Transverse colon (tissue), 4 donors: ENCODE measurements at regions not wholly inside any gene's neighbourhood (a gene's known extent, or its start where the extent isn't known, plus 50 kb on each side); places are given as distances from the start of the nearest gene placed in this dataset.

ENCODE experiments used
- CTCF ChIP-seq, 5 experiments: fragments of 200-600 bp in 3 of 5; fragments of 450-650 bp in 2 of 5; sonication (generic) in 3 of 5; IDR thresholded peaks; 1 replicate in 2 of 5; 2 replicates in 3 of 5; pipeline ENCODE4 v1.5.1; 2016 to 2017; ENCODE audit warnings: antibody characterized with exemption in 5 of 5, inconsistent platforms in 3 of 5, mild to moderate bottlenecking in 2 of 5, moderate library complexity in 1 of 5
- POLR2AphosphoS5 ChIP-seq, 3 donors: sonication (generic); formaldehyde crosslinking; IDR thresholded peaks; one replicate each; pipeline ENCODE4 v1.6.1; 2016; ENCODE audit warnings: antibody characterized with exemption in 3 of 3

GRCh38 chr6:25036461-25036860, 100.7 kb upstream of the RIPOR2 start:
- TF ChIP-seq CTCF (IDR thresholded peaks at IDR 0.05) (no peak), POLR2AphosphoS5 (IDR thresholded peaks at IDR 0.05) (no peak)
